ENCODE measurements at regions not wholly inside any gene's neighbourhood (a gene's known extent, or its start where the extent isn't known, plus 50 kb on each side); places are given as distances from the start of the nearest gene placed in this dataset.

DNA sequence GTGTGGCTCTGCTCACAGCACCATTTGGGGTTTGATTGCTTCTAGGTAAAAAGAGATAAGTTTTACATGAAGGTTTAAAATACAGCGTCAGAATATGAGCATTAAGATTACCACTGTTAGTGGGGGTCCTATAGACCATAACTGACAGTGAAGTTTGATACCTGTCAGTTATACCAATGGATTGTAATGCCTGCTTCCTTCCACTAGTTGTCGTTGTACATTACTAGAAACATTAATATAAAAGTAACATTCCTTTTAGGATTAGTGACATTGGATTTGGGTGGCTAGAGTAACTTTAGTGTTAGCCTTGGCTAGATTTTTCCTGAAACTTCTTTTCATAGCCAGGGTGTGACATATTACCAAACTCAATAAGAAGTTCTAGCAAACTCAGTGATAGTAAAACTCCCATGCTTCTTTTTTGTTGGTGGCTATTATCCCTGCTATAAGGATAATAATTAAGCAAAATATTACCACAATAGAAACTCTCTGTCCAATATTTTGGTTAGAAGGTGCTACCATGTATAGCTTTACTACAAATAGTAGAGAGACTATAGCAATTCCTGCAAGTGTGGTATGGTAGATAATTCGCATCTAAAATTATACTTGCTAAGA, 57.1 kb downstream of the FAM181B start:
- DNase-seq (ENCODE audit: low read depth) = no peak

DNA sequence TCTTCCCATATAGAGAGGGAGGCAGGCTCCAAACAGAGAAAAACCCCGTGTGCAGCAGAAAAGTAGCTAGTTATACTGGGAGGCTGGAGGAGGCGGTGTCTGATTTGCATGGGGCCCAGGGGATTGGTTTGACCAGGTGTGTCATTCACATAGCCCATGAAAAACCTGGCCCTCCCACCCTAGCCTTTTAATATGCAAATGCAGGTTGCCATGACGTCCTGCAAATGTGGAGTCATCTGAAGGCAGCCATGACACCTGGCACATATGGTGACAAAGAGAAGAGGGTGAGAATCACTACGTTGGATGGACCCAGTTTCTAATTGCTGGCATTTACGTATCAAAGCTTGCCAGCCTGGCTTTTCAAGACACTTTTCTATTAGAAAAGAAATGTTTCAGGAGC, 57.8 kb downstream of the FAM181B start:
- DNase-seq (ENCODE audit: low read depth) = no peak

DNA sequence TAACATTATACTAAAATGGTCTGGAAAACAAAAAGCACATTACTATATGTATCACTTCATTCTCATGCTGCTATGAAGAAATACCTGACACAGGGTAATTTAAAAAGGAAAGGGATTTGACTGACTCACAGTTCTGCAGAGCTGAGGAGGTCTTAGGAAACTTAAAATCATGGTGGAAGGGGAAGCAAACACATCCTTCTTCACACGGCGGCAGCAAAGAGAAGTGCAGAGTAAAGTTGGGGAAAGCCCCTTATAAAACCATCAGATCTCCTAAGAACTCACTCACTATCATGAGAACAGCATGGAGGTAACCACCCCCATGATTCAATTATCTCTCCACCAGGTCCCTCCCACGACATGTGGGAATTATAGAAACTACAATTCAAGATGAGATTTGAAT, 60.0 kb downstream of the FAM181B start:
- no peak for DNase-seq (ENCODE audit: low read depth)

DNA sequence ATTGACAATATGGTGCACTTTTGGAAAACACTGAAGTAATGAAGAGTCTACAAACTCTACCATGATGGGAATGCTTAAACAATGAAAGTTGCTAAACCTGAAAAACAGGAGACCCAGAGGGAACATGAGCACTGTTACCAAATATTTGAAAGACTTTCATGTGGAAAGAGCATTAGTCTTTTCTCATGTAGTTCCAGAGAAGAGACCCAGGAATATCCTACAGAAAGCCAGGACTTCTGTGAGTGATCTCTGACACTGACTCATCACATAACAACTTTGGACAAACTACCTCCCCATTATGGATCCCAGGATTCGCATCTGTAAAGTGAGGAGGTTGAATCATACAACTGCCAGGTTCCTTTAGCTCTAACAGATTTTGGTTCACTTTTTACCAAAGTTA, 62.2 kb downstream of the FAM181B start:
- DNase-seq (ENCODE audit: low read depth) = no peak

DNA sequence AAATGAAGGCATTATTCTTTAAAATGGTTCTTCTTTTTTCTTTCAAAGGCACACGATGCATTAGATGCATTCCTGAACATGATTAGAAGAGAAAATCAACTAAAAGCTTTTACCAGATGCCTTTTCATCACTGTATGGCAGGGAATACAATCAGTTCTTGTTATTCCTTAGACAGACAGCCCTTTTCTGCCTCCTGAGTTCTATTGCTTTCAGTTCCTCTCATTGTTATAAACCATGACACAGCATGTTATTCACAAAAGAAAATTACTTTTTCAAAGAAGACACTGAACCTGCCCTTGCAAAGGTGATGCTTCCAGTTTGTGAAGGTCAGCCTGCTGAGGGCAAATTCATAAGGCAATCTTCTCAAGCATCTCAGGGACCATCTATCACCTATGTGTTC, 70.1 kb downstream of the FAM181B start:
- DNase-seq (ENCODE audit: low read depth) = no peak

DNA sequence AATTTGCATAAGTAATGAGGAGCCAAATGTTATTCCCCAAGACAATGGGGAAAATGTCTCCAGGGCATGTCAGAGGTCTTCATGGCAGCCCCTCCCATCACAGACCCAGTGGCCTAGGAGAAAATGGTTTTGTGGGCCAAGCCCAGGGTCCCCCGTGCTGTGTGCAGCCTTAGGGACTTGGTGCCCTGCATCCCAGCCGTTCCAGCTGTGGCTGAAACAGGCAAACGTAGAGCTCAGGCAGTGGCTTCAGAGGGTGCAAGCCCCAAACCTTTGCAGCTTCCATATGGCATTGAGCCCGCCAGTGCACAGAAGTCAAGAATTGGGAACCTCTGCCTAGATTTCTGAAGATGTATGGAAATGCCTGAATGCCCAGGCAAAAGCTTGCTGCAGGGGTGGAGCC, 79.9 kb downstream of the FAM181B start:
- no peak for DNase-seq (ENCODE audit: low read depth)

DNA sequence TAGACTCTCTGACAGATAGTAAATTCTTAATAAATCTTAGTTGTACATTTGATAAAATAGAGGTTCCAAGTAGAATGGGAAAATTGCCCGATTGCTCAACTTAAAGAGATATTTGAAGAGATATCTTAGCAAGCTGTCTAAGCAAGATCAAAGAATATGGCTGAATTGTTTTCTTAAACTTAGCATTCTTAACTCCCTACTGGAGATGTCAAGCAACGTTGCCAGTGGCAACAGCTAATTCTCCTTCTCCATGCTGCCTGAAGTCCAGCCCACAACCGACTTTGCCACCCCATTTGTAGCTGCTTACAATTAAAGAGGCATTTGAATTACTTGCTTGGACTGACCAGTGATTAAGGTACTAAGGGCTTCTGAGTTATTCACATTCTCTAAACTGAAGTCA, 94.4 kb downstream of the FAM181B start:
- no peak for DNase-seq (ENCODE audit: low read depth)

DNA sequence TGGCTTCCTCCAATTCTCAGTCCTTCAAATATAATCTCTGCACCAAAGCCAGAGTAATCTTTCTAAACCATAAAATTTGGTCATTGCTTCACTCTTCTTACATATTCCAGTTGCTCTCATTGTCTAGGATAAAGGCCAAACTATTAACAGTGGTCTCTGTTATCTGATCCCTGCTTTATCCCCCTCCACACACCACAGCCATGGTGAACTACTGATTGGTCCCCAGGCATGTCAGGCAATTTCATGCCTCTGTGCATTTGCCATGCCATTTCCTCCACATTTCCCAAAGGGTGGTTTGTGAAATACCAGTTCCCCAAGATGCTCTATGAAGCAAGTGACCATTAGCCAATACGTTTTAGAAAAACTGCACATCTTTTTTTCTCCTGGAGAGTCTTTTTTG, 97.0 kb downstream of the FAM181B start:
- no peak for DNase-seq (ENCODE audit: low read depth)

DNA sequence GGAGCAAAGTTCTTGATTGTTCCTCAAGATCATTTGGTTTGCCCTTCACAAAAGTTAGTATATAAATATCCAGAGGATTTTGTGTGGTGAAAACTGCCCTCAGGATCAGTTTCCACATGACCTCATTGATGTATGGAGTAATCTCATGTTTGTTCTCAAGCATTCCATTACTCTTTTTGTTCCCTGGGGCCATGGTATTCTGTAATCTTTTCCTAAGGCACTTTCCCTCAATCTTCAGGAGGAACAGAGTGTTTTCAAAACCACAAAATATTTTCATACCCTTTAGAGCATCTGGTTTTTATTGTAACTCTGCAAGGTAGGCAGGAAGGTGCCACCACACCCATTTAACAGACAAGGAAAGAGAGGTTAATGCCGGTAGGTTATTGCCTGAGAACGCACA, 99.6 kb downstream of the FAM181B start:
- no peak for DNase-seq (ENCODE audit: low read depth)

DNA sequence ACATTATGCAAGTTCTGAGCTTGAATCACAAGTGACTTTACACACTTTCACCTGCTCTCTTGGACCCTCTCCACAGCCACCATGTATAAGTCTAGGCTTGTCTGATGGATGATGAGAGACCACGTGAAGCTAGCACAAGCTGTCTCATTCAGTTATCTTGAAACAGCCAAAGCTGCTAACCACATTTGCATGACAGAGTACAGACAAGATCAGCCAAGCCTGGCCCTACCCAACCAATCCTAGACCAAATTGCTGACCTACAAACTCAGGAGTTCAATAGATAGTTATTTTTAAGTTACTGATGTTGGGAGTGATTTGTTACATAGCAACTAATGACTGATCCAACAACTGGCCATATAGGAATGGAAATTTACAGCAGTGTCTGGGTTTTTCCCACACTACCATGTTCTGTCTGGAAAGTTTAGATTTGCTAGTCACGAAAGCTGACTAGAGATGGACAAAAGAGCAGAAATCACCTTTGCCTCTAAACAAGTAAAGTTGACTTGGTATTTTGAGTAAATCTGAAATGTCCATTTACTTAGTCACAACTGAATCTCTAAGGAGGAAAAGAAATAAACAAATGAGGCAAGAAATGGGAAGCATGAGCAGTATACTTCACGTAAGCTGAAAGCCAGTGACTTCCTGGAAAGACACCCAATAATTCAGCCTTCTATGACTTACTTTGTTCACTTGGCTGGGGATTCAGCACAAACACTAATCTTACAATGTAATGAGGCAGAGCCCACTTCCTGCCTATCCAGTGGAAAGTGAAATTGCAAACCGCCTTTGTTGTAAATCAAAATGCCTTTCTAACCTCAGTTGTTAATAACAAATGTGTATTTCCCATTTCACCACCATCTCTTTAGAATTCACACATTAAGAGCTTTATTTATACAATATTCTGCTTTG, 101.7 kb downstream of the FAM181B start:
- DNase-seq (ENCODE audit: low read depth) = no peak

DNA sequence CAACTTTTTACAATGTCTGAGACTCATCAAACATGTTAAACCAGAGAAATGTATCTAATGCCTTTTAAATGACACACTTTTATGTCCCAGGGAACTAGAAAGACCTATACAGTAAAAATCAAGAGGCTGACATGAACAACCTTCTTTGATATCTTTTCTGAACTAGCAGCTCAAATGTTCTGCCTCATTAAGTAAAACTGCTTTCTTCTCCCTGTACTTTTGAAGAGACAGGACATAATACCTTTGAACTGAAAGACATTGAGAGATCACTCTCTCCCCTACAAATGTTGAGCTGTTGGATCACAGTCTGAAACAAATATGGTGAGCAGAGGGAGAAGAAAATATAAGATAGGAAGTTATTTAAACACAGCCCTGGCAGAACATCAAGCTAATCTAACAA, 123.0 kb downstream of the FAM181B start:
- DNase-seq (ENCODE audit: low read depth) = no peak

DNA sequence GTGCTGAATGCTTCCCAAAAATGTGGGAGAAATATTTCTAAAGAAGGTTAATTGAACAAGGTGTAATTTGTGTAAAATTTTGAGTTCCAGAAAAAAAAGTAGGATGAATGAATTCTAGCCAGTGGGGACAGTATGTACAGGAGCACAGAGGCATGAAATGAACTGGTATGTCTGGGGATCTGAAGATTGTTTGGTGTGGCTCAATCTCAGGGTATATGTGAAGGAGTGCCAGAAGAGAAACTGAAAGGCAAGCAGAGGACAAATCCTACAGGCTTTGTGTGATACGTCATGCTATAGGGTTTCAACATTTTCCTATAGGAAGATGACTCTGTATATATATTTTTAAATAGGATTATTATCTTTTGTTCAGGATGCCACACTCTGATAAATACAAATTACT, 126.9 kb downstream of the FAM181B start:
- no peak for DNase-seq (ENCODE audit: low read depth)

DNA sequence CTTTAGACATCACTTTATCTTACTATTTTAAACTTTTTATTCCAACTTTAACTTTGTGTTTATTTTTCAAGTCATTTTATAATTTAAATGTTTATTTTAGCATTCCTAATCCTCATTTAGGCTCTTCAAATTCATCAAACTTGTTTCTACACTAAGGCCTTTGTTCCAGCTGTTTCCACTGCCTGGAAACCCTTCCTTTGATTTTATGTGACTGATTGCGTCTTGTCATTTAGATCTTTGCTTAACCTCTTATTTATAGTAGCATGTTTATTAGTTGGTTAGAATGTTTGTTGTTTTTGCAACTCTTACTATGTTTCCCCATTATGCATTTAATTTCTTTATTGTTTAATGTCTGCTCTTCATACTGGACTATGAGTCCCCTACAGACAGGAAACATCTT, 132.0 kb downstream of the FAM181B start:
- no peak for DNase-seq (ENCODE audit: low read depth)

DNA sequence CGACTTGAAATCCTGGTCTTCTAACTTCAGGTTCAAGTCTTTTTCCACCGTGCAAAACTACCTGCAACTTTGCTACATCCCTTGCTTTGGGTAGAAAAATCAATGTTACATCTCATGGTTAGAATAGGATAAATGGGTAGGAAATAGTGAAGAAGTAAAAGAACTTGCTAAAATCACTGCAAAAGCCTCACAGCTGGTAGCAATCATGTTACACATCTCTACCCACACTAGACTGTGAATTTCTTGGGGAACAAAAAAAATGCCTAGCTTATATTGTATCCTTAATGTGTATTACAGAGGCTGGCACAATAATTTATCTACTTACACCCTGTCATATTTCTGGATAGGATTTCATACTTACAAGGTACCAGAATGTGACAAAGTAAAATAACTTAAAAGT, 133.8 kb downstream of the FAM181B start:
- no peak for DNase-seq (ENCODE audit: low read depth)

DNA sequence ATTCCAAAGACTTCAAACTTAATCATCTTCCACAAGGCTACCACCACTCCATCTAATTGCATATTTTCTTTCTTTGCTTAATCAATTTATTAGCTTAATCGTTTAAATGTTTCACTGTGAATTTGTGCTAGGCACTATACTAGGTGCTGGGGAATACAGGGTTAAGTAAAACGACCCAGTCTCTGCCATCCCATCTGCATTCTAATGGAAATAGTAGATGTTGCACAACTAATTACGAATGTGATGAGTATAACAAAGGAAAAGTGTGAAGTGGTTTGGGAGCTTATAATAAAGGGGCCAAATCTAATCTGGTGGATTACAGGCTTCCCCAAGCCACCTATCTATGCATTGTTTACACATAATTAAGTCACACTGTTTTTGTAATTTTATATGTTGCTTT, 147.1 kb downstream of the FAM181B start:
- DNase-seq (ENCODE audit: low read depth) = no peak

DNA sequence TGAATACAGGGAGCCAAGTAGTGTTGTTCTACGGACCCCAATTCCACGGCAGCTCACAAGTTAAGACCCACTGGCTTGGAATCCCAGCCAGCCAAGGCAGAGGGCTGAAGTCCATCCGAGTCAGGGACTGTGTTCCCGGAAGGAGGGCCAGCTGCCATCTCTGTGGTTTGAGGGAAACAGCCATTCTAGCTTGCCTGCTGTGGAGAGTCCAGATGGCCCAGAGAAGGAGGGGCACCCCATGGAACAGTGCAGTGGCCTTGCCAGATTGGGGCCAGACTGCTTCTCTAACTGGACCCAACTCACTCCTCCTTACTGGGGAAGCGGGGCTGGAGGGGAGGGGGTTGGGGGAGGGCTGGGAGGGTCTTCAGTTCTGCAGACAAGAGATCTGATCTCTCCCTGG, 156.4 kb downstream of the FAM181B start:
- DNase-seq (ENCODE audit: low read depth) = no peak

DNA sequence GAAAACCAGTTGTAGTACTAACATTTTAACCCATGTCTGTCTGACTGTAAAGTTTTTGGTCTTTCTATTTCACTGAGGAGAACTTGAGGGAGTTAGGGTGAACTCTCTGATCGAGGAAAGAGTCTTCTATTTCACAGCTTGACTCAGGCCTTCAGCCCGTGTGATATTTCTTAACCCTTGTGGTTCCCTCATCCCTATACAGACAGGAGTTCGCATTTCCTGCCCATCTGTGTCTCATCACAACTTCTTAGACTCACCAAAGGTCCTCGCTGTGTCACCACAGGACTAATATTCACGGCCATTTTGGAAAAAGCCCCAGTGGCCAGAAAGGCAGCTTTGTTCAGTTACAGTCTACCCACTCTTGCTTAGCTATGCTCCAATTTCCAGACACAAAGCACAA, 172.8 kb downstream of the FAM181B start:
- no peak for DNase-seq (ENCODE audit: low read depth)

DNA sequence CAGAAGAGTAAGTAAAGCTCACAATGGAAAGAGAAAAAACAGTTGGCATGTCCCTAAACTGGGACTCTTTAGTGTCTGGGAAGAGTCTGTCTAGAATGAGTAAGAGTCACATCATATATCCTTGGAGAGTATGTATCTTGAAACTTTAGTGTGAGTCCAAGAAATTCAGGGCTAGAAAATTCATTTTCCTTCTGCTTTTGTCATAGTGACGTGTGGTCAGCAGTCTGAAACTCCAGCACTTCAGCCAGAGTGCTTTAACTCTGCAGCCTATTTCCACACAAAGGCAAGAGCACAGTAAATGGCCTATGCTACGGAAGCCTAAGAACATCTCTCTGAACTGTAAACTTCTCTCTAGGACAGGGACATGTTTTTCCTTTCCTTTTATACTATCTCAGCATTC, 174.1 kb downstream of the FAM181B start:
- DNase-seq (ENCODE audit: low read depth) = no peak

DNA sequence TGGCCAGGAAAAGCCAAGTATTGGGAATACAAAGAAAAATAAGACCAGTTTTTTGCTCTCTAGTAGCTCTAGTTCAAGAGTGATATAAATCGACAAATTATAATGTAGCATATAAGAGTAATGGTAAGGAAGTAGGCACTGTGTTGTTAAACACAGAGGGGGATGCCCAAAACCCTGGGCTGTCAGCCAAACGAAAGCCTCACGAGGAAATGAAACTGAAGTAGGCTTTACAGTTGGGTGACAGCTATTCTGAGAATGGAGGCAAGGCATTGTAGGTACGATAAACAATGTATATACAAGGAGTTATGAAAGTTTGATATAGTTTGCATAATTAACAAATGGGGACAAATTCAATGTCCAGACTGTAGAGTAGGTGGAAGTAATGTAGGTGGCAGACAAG, 176.4 kb downstream of the FAM181B start:
- no peak for DNase-seq (ENCODE audit: low read depth)

DNA sequence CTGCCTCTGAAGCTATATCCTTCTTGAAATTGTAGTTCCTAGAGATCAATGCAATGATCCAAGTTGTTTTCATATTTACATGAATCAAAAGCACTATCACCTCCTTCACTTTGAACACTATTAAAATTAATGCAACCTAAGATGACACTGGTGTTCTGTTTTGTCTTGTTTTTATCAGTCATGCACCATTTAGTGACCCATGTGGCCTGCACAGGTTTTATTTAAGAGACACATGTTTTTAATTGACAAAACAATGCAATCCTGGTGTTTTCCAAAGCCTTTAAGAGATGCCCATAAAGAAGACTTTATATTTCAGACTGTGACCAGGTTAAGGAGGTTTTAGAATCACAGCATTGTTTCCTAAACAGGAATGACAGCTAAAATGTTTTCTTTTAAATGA, 177.5 kb downstream of the FAM181B start:
- no peak for DNase-seq (ENCODE audit: low read depth)

DNA sequence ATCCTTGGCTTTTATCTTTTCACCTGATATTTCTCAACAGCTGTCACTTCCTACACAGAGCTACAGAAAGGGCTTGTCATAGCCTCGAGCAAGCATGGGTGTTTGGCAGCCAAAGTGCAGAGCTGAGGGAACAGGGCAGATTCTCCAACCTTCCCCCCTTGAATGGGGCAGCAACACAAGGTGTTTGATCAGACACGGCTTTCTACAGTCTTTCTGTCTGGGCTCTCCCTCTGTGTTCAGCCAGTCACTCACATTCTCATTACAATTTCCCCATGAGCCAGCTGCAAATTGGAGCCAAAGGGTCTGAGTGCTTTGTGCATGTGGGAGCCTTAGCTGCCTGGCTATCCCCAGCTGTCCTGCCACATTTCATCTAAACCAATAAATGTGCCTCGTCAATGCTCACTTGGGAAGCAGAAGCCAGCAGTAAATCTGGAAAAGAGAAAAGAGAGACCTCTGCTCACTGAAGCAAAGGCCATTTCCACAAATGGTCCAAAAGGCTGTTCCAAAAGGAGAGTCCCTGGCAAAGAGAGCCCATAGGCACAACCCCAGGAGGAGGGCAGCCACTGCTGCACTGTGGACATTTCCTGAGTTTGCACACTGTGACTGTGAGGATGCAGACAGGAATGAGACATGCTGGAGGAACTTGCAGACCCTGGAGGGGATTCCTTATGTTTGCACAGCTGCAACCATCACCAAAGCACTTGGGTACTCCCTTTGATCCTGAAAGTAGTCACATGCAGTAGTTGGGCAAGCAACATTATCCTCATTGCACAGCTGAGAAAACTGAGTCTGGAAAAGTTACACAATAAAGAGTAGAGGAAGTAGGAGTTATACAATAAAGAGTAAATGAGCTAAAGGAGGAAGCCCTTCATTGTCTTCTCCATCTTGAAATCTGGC, 186.8 kb downstream of the FAM181B start:
- no peak for DNase-seq (ENCODE audit: low read depth)

DNA sequence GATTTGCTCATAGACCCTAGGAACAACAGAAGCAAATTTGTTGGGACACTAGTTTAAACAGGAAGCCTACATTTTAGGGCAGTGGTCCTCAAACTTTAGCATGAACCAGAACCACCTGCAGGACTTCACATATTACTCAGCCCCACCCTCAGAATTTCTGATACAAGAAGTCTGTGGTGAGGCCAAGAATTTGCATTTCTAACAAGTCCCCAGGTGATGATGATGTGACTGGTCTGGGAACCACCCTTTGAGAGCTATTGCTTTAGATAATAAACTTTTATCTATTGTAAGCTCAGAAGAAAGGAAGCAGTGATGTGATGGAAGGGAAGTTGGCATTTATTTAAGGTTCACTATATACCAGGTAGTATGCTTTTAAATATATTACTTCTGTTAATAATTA, 194.0 kb downstream of the FAM181B start:
- no peak for DNase-seq (ENCODE audit: low read depth)

DNA sequence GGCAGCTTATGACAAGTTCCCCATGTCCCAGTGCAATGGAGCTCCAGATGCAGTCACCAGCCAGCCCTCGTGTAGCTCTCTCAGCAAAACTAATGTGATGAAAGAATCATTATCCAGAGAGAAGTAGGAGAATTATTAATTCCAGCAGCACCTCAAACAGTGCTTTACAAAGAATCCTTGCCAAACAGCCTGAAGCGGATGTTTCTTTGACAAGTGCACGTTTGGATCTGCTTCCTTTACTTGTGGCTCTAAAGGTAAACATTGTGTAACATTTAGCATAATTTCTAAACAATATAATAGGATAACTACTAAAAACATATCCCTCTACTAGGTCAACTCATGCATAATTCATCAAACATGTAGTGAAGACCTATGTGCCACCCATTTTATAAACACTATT, 197.0 kb downstream of the FAM181B start:
- DNase-seq (ENCODE audit: low read depth) = no peak

All from RPMI7951 (cell line).